Adipose tissue (tissue), 3 donors: ENCODE measurements at regions not wholly inside any gene's neighbourhood (a gene's known extent, or its start where the extent isn't known, plus 50 kb on each side); places are given as distances from the start of the nearest gene placed in this dataset.

Source experiments
- H3K27ac ChIP-seq: one replicate; pipeline ENCODE4 v1.5.1; 2013; ENCODE audit warnings: low read depth, low read length
- WGBS, 3 donors: extraction: QIAGEN DNeasy Blood & Tissue Kit; methylation state at CpG; one replicate each; pipeline ENCODE4 v1.1.7; 2013; 5-methylcytosine and 5-hydroxymethylcytosine counted together
- donor health status: healthy with polysubstance abuse.
- donor health status: Bipolar disorder and iron deficiency.
- donor health status: healthy.

GRCh38 chr21:28832013-28832714 is 160.5 kb downstream of the LTN1 start:
- no peak overlapping the region for H3K27ac ChIP-seq
- 63 to 81% (median 74%) methylated on average over 1 of the region's 1 CpG for WGBS, 3 donors

GRCh38 chr21:28828981-28829380 is 163.7 kb downstream of the LTN1 start:
- no peak overlapping the region for H3K27ac ChIP-seq
- WGBS, 3 donors = 63 to 77% (median 73%) methylated on average over 1 of the region's 1 CpG

- WGBS, 3 donors = 80 to 88% (median 87%) methylated on average over 3 of the region's 3 CpGs
Observed at GRCh38 chr21:28828021-28828420, 164.7 kb downstream of the LTN1 start.

GRCh38 chr21:28827422-28827821 is 165.3 kb downstream of the LTN1 start:
- H3K27ac ChIP-seq = no peak overlapping the region
- WGBS, 3 donors = 74 to 100% (median 79%) methylated on average over 1 of the region's 1 CpG

More at GRCh38 chr21:28828021-28828420, 164.7 kb downstream of the LTN1 start:
- H3K27ac ChIP-seq = no peak overlapping the region

GRCh38 chr21:28826569-28826968 is 166.1 kb downstream of the LTN1 start:
- 83 to 90% (median 88%) methylated on average over 6 of the region's 6 CpGs for WGBS, 3 donors
- H3K27ac ChIP-seq = no peak overlapping the region

GRCh38 chr21:28826021-28826420 is 166.7 kb downstream of the LTN1 start:
- WGBS, 3 donors = 82 to 93% (median 89%) methylated on average over 2 of the region's 2 CpGs
- H3K27ac ChIP-seq = no peak overlapping the region

DNA sequence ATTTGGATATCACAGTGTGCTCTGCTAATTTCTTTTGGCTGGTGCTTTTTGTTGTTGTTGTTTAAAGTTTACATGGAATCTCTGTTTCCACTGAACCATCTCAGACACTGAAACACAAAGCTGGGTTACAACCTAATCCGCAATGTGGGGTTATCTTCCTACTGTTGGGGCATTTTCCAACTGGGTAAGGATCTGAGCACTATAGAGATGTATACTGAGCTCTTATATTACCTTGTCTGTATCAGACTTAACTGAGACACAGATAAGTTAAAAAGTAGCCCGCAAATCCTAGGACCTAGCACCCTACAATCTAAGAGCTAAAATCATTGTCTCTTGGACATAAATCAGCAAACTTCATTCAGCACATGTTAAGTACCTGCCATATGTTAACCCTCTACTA is 169.2 kb downstream of the LTN1 start:
- no peak overlapping the region for H3K27ac ChIP-seq
- 85 to 88% (median 85%) methylated on average over 2 of the region's 2 CpGs for WGBS, 3 donors

DNA sequence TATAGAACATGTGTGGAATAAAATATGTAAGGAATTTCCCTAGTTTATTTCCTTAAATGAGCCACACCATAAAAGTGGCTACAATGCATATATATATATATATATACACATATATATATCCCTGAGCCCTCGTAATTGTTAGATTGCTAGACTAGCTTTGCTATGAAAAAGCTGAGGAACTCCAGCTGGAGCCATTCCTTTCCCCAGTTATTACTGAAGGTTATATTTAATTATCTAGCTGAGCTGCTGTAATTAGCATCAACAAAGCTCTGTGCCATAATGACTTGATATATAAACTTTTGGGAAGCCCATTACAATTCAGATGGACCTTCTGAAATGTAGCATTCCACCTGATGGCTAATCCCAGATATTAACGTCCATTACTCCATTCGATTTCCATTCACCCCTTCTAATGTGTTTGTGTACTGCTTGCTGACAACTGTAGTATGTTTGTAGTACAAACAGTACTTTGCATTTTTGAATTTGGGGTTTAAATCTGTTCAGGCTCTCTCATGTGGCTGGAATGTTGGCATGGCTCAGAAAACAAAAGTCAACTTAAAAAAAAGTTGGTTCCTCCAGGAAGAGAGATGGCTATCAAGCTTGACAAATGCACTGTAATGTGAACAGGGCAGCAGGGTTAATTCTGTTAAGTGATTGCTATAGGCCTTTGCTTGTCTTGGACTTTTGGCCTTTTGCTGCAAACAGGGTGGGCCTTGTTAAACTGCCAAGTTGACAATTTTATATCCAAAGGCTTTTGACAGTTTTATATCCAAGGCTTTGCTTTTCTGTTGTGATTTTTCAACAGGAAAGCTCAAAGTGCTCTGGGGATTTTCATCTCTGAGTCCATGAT is 170.0 kb downstream of the LTN1 start:
- 58 to 66% (median 59%) methylated on average over 3 of the region's 3 CpGs for WGBS, 3 donors
- no peak overlapping the region for H3K27ac ChIP-seq

GRCh38 chr21:28822123-28822399 is 170.6 kb downstream of the LTN1 start:
- no peak overlapping the region for H3K27ac ChIP-seq

- H3K27ac ChIP-seq = no peak overlapping the region
- WGBS, 3 donors = 73 to 82% (median 77%) methylated on average over 6 of the region's 6 CpGs
Observed at GRCh38 chr21:28821276-28822122, 171.2 kb downstream of the LTN1 start.

DNA sequence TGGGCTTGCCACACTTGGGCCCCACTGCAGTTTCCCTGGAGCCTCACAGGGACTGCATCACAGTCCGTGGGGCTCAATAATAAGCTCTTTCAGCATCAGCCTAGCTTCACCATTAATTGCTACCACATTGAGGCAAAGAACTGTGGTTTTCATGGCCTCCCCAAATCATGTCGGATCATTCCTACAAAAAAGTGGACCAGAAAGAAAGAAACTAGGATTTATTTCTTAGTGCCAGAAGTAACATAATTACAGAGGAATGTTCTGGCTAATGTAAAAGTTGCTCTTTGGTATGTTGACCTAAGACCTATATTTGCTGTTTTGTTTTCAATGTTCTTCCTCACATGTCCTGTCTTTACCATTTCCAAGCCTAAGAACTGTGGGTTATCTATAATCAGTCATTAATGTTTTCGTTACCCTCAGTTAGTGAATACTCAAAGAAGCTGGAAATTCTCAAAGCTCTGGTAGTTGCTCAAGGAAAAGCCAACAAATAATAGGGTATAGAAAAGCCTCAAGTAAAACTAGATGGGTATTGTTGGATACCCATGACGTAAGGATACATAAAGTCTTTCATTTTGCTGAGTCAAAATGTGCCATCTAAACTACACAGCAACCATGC is 173.9 kb downstream of the LTN1 start:
- H3K27ac ChIP-seq = no peak overlapping the region
- 77 to 79% (median 77%) methylated on average over 4 of the region's 4 CpGs for WGBS, 3 donors

GRCh38 chr21:28817871-28818270 is 174.8 kb downstream of the LTN1 start:
- 84 to 93% (median 87%) methylated on average over 2 of the region's 2 CpGs for WGBS, 3 donors
- no peak overlapping the region for H3K27ac ChIP-seq

GRCh38 chr21:28811860-28812259 is 180.8 kb downstream of the LTN1 start:
- no peak overlapping the region for H3K27ac ChIP-seq
- 79 to 88% (median 87%) methylated on average over 3 of the region's 3 CpGs for WGBS, 3 donors

GRCh38 chr21:28810826-28811524 is 181.7 kb downstream of the LTN1 start:
- 67 to 80% (median 69%) methylated on average over 3 of the region's 3 CpGs for WGBS, 3 donors
- H3K27ac ChIP-seq = no peak overlapping the region

DNA sequence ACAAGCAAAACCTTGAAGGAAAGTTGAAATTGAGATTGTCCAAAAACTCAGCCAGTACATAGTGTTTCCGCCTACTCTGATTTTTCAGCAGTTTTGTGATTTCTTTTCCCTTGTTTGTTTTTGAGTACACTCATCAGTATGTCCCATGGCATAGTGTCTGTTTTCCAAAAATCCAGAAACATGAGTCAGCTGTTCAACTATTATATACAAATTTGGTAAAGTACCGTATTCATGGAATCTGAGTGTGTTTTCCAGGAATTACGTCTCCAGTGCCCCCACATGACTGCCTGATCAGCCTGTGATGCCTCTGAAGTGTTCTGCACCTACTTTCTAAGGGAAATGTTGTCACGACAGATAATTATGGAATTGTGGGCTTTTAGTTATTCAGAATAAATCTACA is 186.8 kb downstream of the LTN1 start:
- no peak overlapping the region for H3K27ac ChIP-seq
- WGBS, 3 donors = 54 to 87% (median 60%) methylated on average over 4 of the region's 4 CpGs

- 81 to 93% (median 87%) methylated on average over 3 of the region's 3 CpGs for WGBS, 3 donors
- H3K27ac ChIP-seq = no peak overlapping the region
Observed at GRCh38 chr21:28804089-28804670, 188.5 kb downstream of the LTN1 start.

DNA sequence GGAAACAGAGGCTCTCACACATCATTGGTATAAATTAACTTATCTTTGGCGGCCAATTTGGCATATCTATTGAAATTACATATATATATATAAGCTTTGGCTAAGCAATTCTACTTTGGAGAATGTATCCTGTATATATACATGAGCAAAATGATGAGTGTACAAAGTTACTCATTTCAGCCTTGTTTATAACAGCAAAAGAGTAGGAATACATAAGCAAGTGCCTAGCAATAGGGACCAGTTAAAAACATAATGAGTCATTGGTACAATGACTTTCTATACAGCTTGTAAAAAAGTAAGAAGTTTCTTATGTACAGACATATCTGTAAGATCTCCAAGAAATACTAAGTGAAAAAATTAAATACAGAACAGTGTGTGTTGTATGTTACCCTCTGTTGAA is 190.8 kb downstream of the LTN1 start:
- no peak overlapping the region for H3K27ac ChIP-seq
- 87 to 100% (median 95%) methylated on average over 1 of the region's 1 CpG for WGBS, 3 donors

GRCh38 chr21:28799926-28800325 is 192.8 kb downstream of the LTN1 start:
- WGBS, 3 donors = 90 to 92% (median 92%) methylated on average over 7 of the region's 7 CpGs
- H3K27ac ChIP-seq = no peak overlapping the region
